B cell (primary cell): ENCODE measurements at regions not wholly inside any gene's neighbourhood (a gene's known extent, or its start where the extent isn't known, plus 50 kb on each side); places are given as distances from the start of the nearest gene placed in this dataset.
"Not testable (repeated sequence)": the region's sequence is repeated elsewhere in the genome, so short reads cannot be mapped to it uniquely, and the experiment has no call there.

Source experiments
- ATAC-seq: fragments of 200-7000 bp; cut with Tn5 transposase; one replicate; pipeline ENCODE4 v1.10.0; 2021; ENCODE audit warnings: low read depth, mild to moderate bottlenecking, moderate number of reproducible peaks, moderate library complexity
- CTCF ChIA-PET: fragments of 350-600 bp; sonication (Branson Sonifier 250); formaldehyde crosslinking; loops from one replicate; lab custom pipeline; 2021; ENCODE audit warnings: antibody characterized with exemption, inconsistent platforms; lab: Charles Lee
- POLR2A ChIA-PET: fragments of 350-600 bp; sonication (Branson Sonifier 250); formaldehyde crosslinking; loops from one replicate; lab custom pipeline; 2021; ENCODE audit warnings: antibody characterized with exemption; lab: Charles Lee
- DNase-seq: peaks from one replicate; pipeline ENCODE4 v3.0.0; 2013
- H2AFZ ChIP-seq: 2 replicates; pipeline ENCODE4 v1.6.1; 2012; ENCODE audit warnings: mild to moderate bottlenecking, low read depth, low read length; ENCODE audit not compliant: insufficient read depth, poor library complexity, severe bottlenecking
- H3K27ac ChIP-seq, 2 donors: 1 replicate in 1 of 2; 2 replicates in 1 of 2; pipeline ENCODE4 v1.5.1; 2012 to 2013; ENCODE audit warnings: low read length in 2 of 2, mild to moderate bottlenecking in 2 of 2, moderate library complexity in 1 of 2
- H3K27me3 ChIP-seq, 4 experiments: fragments of 200-600 bp in 1 of 4; sonication (generic) in 1 of 4; replicated peaks in 1 of 4; 1 replicate in 2 of 4; 2 replicates in 2 of 4; pipeline versions ENCODE4 v1.6.1 to v1.7.0; 2013 to 2016; ENCODE audit warnings: low read length in 3 of 4, mild to moderate bottlenecking in 2 of 4, mixed read lengths in 1 of 4, moderate library complexity in 1 of 4; ENCODE audit not compliant: insufficient read depth in 4 of 4, control insufficient read depth in 3 of 4; ENCODE audit errors: control extremely low read depth in 1 of 4
- H3K36me3 ChIP-seq, 2 experiments: replicated peaks in 1 of 2; 1 replicate in 1 of 2; 2 replicates in 1 of 2; pipeline versions ENCODE4 v1.6.1 to v1.7.1; 2013; ENCODE audit warnings: low read length in 1 of 2; ENCODE audit not compliant: insufficient read depth in 2 of 2, control insufficient read depth in 1 of 2; ENCODE audit errors: control extremely low read depth in 1 of 2, extremely low read depth in 1 of 2
- H3K4me1 ChIP-seq, 2 donors: fragments of 200-600 bp in 1 of 2; sonication (generic) in 1 of 2; 1 replicate in 1 of 2; 2 replicates in 1 of 2; pipeline versions ENCODE4 v1.5.1 to v1.6.1; 2013 to 2017; ENCODE audit warnings: low read length in 2 of 2; ENCODE audit not compliant: control insufficient read depth in 2 of 2, insufficient read depth in 2 of 2
- H3K4me2 ChIP-seq: replicated peaks from 2 replicates; pipeline ENCODE3; 2012; ENCODE audit warnings: mild to moderate bottlenecking, low read depth, low read length; ENCODE audit not compliant: poor library complexity, severe bottlenecking
- H3K4me3 ChIP-seq, 5 experiments: fragments of 200-600 bp in 1 of 5; sonication (generic) in 1 of 5; 1 replicate in 3 of 5; 2 replicates in 2 of 5; pipeline versions ENCODE4 v1.5.1 to v1.7.0; 2011 to 2016; ENCODE audit warnings: low read length in 4 of 5, mild to moderate bottlenecking in 4 of 5, low read depth in 2 of 5, control low read depth in 1 of 5, moderate library complexity in 1 of 5; ENCODE audit not compliant: insufficient read depth in 1 of 5; ENCODE audit errors: control extremely low read depth in 1 of 5, extremely low read depth in 1 of 5
- H3K79me2 ChIP-seq: fragments of 200-600 bp; sonication (generic); one replicate; pipeline ENCODE4 v1.6.0; 2016; ENCODE audit warnings: low read length; ENCODE audit not compliant: control insufficient read depth, insufficient read depth
- H3K9ac ChIP-seq: fragments of 200-600 bp; sonication (generic); 2 replicates; pipeline ENCODE4 v1.6.1; 2017; ENCODE audit warnings: mild to moderate bottlenecking, low read length, moderate library complexity
- H3K9me3 ChIP-seq, 3 donors: one replicate each; pipeline versions ENCODE4 v1.6.1 to v1.7.1; 2013; ENCODE audit warnings: low read length in 2 of 3; ENCODE audit not compliant: control insufficient read depth in 2 of 3, insufficient read depth in 1 of 3; ENCODE audit errors: control extremely low read depth in 1 of 3
- H4K20me1 ChIP-seq: 2 replicates; pipeline ENCODE4 v1.6.0; 2012; ENCODE audit warnings: mild to moderate bottlenecking, low read length; ENCODE audit not compliant: insufficient read depth, control insufficient read depth, poor library complexity, severe bottlenecking
- H3K27ac Mint-ChIP-seq: one replicate; pipeline ENCODE4 v1.8.0; 2021; ENCODE audit warnings: mixed read lengths
- H3K27me3 Mint-ChIP-seq: one replicate; pipeline ENCODE4 v1.8.0; 2021; ENCODE audit warnings: mixed read lengths
- H3K4me1 Mint-ChIP-seq: one replicate; pipeline ENCODE4 v1.8.0; 2021; ENCODE audit warnings: mixed read lengths
- H3K4me3 Mint-ChIP-seq: one replicate; pipeline ENCODE4 v1.8.0; 2021; ENCODE audit warnings: mixed read lengths
- H3K9me3 Mint-ChIP-seq: one replicate; pipeline ENCODE4 v1.8.0; 2022; ENCODE audit warnings: mixed read lengths; ENCODE audit not compliant: insufficient read depth
- CTCF ChIP-seq: fragments of 200-600 bp; IDR thresholded peaks from one replicate; pipeline ENCODE4 v1.8.0; 2022; ENCODE audit warnings: antibody characterized with exemption, mild to moderate bottlenecking
- EZH2 ChIP-seq: IDR thresholded peaks from 2 replicates; pipeline ENCODE4 v1.6.1; 2012; ENCODE audit warnings: borderline replicate concordance, low read depth, mild to moderate bottlenecking, moderate library complexity, low read length; ENCODE audit not compliant: insufficient read depth, poor library complexity, severe bottlenecking
- WGBS: methylation state at CpG from one replicate; pipeline ENCODE4 v1.1.5; 2013; ENCODE audit warnings: missing lambda C conversion rate; ENCODE audit not compliant: insufficient coverage; 5-methylcytosine and 5-hydroxymethylcytosine counted together
- intact Hi-C: fragments of 100-400 bp; cut with micrococcal nuclease; formaldehyde crosslinking; loops from one replicate; pipeline ENCODE4 v1.10.0; 2022

GRCh38 chr5:40202814-40203440, 476.8 kb upstream of the PTGER4 start:
- no peak overlapping the region for H3K4me3 ChIP-seq
- H3K79me2 ChIP-seq = no peaks in the 10 kb centered on the region
- no peak overlapping the region for H3K9ac ChIP-seq
- ATAC-seq (no peak), DNase-seq (no peak)
- no peak overlapping the region for H3K27ac Mint-ChIP-seq
- no peaks in the 10 kb centered on the region for H3K9me3 ChIP-seq
- H3K27me3 Mint-ChIP-seq = no peaks in the 10 kb centered on the region
- H3K27ac ChIP-seq = no peak overlapping the region
- H3K4me3 Mint-ChIP-seq = no peak overlapping the region
- no peak overlapping the region for H2AFZ ChIP-seq
- no peaks in the 10 kb centered on the region for H3K36me3 ChIP-seq
- POLR2A ChIA-PET = no interaction called here
- no peaks in the 10 kb centered on the region for H3K27me3 ChIP-seq
- intact Hi-C loops = no loop called here
- TF ChIP-seq CTCF = no peak
- no peak for TF ChIP-seq EZH2
- CTCF ChIA-PET = no interaction called here
- H3K9me3 Mint-ChIP-seq = no peaks in the 10 kb centered on the region
- H3K4me2 ChIP-seq = no peak overlapping the region
- no peaks in the 10 kb centered on the region for H3K4me1 Mint-ChIP-seq
- H3K4me1 ChIP-seq = no peaks in the 10 kb centered on the region
- no peaks in the 10 kb centered on the region for H4K20me1 ChIP-seq

DNA sequence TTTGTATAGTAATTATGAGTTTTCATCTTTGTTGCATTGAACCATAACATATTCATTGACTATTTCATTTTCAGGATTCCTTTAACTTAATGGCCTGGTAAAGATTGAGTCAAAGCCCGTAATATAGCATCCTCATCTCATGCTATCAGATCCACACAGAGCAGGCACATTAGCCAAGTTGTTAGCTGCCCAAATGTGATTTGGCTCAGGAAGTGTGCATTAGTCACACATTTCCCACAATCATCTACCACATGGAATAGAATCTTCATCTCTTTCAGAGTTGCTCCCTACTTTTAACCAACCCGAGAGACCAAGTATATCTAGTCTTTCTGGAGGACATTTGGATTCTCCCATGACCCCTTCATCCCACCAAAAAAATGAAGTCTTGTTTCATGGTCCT, 481.0 kb upstream of the PTGER4 start:
- H3K4me1 Mint-ChIP-seq = no peaks in the 10 kb centered on the region
- H3K9me3 ChIP-seq = peaks cover 0 to 2% (median 0%) of the 10 kb centered on the region in 3 donors
- H3K27ac ChIP-seq = no peak overlapping the region
- DNase-seq (no peak), ATAC-seq (no peak)
- TF ChIP-seq CTCF (no peak), EZH2 (no peak)
- no peaks in the 10 kb centered on the region for H3K27me3 Mint-ChIP-seq
- no peaks in the 10 kb centered on the region for H4K20me1 ChIP-seq
- no peak overlapping the region for H3K27ac Mint-ChIP-seq
- CTCF ChIA-PET = no interaction called here
- no peak overlapping the region for H3K4me3 Mint-ChIP-seq
- no CpG with 5 or more reads among the region's 2 CpGs for WGBS
- no peaks in the 10 kb centered on the region for H3K79me2 ChIP-seq
- intact Hi-C loops = no loop called here
- POLR2A ChIA-PET = no interaction called here
- no peaks in the 10 kb centered on the region for H3K9me3 Mint-ChIP-seq
- no peaks in the 10 kb centered on the region for H3K4me1 ChIP-seq
- H3K9ac ChIP-seq = no peak overlapping the region
- H3K36me3 ChIP-seq = no peaks in the 10 kb centered on the region
- no peak overlapping the region for H3K4me3 ChIP-seq
- no peak overlapping the region for H2AFZ ChIP-seq
- no peak overlapping the region for H3K4me2 ChIP-seq
- H3K27me3 ChIP-seq = no peaks in the 10 kb centered on the region

DNA sequence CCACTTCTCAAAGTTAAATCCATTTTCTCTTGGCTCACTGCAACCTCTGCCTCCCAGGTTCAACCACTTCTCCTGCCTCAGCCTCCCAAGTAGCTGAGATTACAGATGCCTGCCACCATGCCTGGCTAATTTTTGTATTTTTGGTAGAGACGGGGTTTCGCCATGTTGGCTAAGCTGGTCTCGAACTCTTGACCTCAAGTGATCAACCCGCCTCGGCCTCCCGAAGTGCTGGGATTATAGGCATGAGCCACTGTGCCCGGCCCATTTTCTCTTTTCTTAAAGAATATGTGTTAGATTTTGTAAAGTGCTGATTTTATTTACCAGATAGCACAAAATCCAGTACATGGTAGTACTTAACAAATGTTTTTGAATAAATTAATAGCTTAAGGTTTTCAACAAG, 484.1 kb upstream of the PTGER4 start:
- intact Hi-C loops, H3K4me1 ChIP-seq, H3K9me3 ChIP-seq, H2AFZ ChIP-seq, ATAC-seq, H3K27ac Mint-ChIP-seq, H4K20me1 ChIP-seq, DNase-seq, H3K79me2 ChIP-seq, CTCF ChIA-PET, H3K27me3 Mint-ChIP-seq, H3K9ac ChIP-seq, H3K4me2 ChIP-seq, H3K27me3 ChIP-seq, H3K4me3 Mint-ChIP-seq, H3K27ac ChIP-seq, H3K9me3 Mint-ChIP-seq, H3K36me3 ChIP-seq, H3K4me3 ChIP-seq, H3K4me1 Mint-ChIP-seq, POLR2A ChIA-PET: not testable (repeated sequence)
- no CpG with 5 or more reads among the region's 7 CpGs for WGBS
